RWPE2 (cell line): ENCODE measurements at regions not wholly inside any gene's neighbourhood (a gene's known extent, or its start where the extent isn't known, plus 50 kb on each side); places are given as distances from the start of the nearest gene placed in this dataset.

Experiments
- ATAC-seq: fragments of 200-7000 bp; cut with Tn5 transposase; 3 replicates; pipeline ENCODE4 v1.9.1; 2021; ENCODE audit warnings: low read depth
- DNase-seq: peaks from one replicate; pipeline ENCODE4 v3.0.0-alpha.2; 2020; ENCODE audit warnings: low spot score
- H3K27ac ChIP-seq: fragments of 450-650 bp; 2 replicates; pipeline ENCODE4 v1.5.1; 2017; ENCODE audit warnings: mild to moderate bottlenecking; ENCODE audit not compliant: poor library complexity, severe bottlenecking
- H3K27me3 ChIP-seq: fragments of 250-450 bp; sonication (Bioruptor Pico); 2 replicates; pipeline ENCODE4 v1.5.1; 2021; ENCODE audit warnings: mild to moderate bottlenecking, moderate library complexity; ENCODE audit not compliant: insufficient read depth, poor library complexity, severe bottlenecking
- H3K36me3 ChIP-seq: fragments of 250-450 bp; sonication (Bioruptor Pico); 2 replicates; pipeline ENCODE4 v1.5.1; 2020; ENCODE audit warnings: low read depth, mild to moderate bottlenecking, moderate library complexity
- H3K4me1 ChIP-seq: fragments of 250-450 bp; sonication (Bioruptor Pico); 2 replicates; pipeline ENCODE4 v1.5.1; 2021; ENCODE audit warnings: mild to moderate bottlenecking, moderate library complexity; ENCODE audit not compliant: insufficient read depth, poor library complexity, severe bottlenecking
- H3K4me3 ChIP-seq: fragments of 250-450 bp; sonication (Bioruptor Pico); 2 replicates; pipeline ENCODE4 v1.5.1; 2021; ENCODE audit warnings: mild to moderate bottlenecking, moderate library complexity; ENCODE audit not compliant: severe bottlenecking
- H3K9me3 ChIP-seq: fragments of 250-450 bp; sonication (Bioruptor Pico); 2 replicates; pipeline ENCODE4 v1.5.1; 2021; ENCODE audit warnings: mild to moderate bottlenecking, moderate library complexity; ENCODE audit not compliant: severe bottlenecking
- CTCF ChIP-seq: fragments of 450-650 bp; IDR thresholded peaks from one replicate; pipeline ENCODE4 v1.5.1; 2017; ENCODE audit warnings: mild to moderate bottlenecking, moderate library complexity; ENCODE audit not compliant: poor library complexity, severe bottlenecking

- Histone ChIP-seq H3K27me3 (no peaks in the 10 kb centered on the region), H3K4me1 (no peaks in the 10 kb centered on the region), H3K4me3 (no peak overlapping the region), H3K27ac (no peak overlapping the region), H3K36me3 (no peaks in the 10 kb centered on the region), H3K9me3 (no peaks in the 10 kb centered on the region)
- no peak for DNase-seq
- TF ChIP-seq CTCF = no peak
- ATAC-seq = no peak
Observed at GRCh38 chr13:63337041-63337440, 1921.4 kb upstream of the PCDH20 start.

- no peaks in the 10 kb centered on the region for H3K27me3 ChIP-seq
- H3K36me3 ChIP-seq = no peaks in the 10 kb centered on the region
- H3K27ac ChIP-seq = no peak overlapping the region
- H3K4me1 ChIP-seq = no peaks in the 10 kb centered on the region
- no peaks in the 10 kb centered on the region for H3K9me3 ChIP-seq
- H3K4me3 ChIP-seq = no peak overlapping the region
- DNase-seq = no peak
- no peak for TF ChIP-seq CTCF
- ATAC-seq = no peak
Observed at GRCh38 chr13:63336549-63336948, 1920.9 kb upstream of the PCDH20 start.

GRCh38 chr13:63327584-63327983 lies 1911.9 kb upstream of the PCDH20 start:
- ATAC-seq (no peak), DNase-seq (no peak)
- H3K27ac ChIP-seq = no peak overlapping the region
- H3K27me3 ChIP-seq = peaks cover 3% of the 10 kb centered on the region
- no peak for TF ChIP-seq CTCF
- H3K9me3 ChIP-seq = no peaks in the 10 kb centered on the region
- H3K4me3 ChIP-seq = no peak overlapping the region
- no peaks in the 10 kb centered on the region for H3K4me1 ChIP-seq
- no peaks in the 10 kb centered on the region for H3K36me3 ChIP-seq

DNA sequence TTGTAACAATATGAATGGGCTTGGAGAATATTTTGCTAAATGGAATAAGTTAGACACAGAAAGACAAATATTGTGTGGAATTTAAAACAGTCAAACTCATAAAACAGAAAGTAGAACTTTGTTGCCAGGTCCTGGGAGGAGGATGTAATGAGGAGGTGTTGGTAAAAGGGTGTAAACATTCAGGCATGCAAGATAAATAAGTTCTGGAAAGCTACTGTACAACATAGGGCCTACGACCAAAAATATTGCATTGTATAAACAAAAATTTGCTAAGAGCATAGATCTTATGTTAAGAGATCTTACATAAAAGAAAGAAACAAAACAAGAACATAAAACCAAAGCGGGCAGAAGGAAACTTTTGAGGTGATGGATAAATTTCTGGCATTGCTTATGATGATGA lies 1907.8 kb upstream of the PCDH20 start:
- no peak for TF ChIP-seq CTCF
- Histone ChIP-seq H3K9me3 (no peaks in the 10 kb centered on the region), H3K27ac (no peak overlapping the region), H3K4me1 (no peaks in the 10 kb centered on the region), H3K4me3 (no peak overlapping the region), H3K27me3 (no peaks in the 10 kb centered on the region), H3K36me3 (no peaks in the 10 kb centered on the region)
- ATAC-seq = no peak
- DNase-seq = no peak

DNA sequence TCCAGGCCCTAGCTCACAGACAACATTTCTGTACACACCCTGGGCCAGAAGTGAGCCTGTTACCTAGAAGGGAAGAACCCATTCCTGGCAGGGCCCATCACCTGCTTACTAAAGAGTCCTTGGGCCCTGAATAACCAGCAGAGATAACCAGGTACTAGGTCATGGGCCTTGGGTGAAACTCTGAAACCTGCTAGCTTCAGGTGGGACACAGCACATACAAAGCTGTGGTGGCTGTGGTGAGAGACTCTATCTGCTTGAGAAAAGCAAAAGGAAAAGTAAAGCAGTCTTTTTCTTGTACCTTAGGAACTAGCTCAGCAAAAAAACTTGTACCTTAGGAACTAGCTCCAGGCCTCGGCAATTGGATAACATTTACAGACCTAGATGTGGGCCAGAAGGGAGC lies 1895.9 kb upstream of the PCDH20 start:
- no peaks in the 10 kb centered on the region for H3K4me1 ChIP-seq
- no peaks in the 10 kb centered on the region for H3K9me3 ChIP-seq
- H3K36me3 ChIP-seq = no peaks in the 10 kb centered on the region
- no peak overlapping the region for H3K4me3 ChIP-seq
- no peak overlapping the region for H3K27ac ChIP-seq
- no peak for DNase-seq
- ATAC-seq = no peak
- H3K27me3 ChIP-seq = no peaks in the 10 kb centered on the region
- TF ChIP-seq CTCF = no peak
